Retinal pigment epithelial cell (primary cell): ENCODE measurements at regions not wholly inside any gene's neighbourhood (a gene's known extent, or its start where the extent isn't known, plus 50 kb on each side); places are given as distances from the start of the nearest gene placed in this dataset.

Experiments
- DNase-seq: peaks from one replicate; pipeline ENCODE4 v3.0.0-alpha.2; 2010; ENCODE audit warnings: low read depth
- H3K4me3 ChIP-seq: 2 replicates; pipeline ENCODE4 v1.5.1; 2011; ENCODE audit warnings: mild to moderate bottlenecking, low read length, control low read depth, moderate library complexity
- TF ChIP-seq, protein P1 (sequence below): conservative IDR thresholded peaks from 2 replicates; pipeline ENCODE4 v1.5.1; 2011; ENCODE audit warnings: low read depth, low read length, control low read depth, inconsistent platforms

DNA sequence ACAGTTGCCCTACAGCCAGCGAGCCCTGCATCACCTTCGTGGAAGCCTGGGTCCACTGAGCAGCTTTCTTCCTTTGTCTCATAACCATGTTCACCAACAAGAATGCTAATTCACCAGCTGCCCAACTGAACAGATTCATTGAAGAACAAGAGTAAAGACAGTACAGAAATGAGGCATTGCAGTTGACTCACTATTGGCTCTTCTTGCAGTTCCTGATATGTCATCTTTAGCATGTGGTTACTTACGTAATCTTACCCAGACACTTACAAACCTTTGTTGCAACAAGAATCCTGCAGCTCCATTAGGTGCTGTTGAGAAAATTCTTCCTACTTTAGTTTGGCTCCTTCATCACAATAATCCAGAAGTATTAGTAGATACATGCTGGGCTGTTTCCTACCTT lies 174.0 kb upstream of the TPK1 start:
- TF ChIP-seq, protein P1, sequence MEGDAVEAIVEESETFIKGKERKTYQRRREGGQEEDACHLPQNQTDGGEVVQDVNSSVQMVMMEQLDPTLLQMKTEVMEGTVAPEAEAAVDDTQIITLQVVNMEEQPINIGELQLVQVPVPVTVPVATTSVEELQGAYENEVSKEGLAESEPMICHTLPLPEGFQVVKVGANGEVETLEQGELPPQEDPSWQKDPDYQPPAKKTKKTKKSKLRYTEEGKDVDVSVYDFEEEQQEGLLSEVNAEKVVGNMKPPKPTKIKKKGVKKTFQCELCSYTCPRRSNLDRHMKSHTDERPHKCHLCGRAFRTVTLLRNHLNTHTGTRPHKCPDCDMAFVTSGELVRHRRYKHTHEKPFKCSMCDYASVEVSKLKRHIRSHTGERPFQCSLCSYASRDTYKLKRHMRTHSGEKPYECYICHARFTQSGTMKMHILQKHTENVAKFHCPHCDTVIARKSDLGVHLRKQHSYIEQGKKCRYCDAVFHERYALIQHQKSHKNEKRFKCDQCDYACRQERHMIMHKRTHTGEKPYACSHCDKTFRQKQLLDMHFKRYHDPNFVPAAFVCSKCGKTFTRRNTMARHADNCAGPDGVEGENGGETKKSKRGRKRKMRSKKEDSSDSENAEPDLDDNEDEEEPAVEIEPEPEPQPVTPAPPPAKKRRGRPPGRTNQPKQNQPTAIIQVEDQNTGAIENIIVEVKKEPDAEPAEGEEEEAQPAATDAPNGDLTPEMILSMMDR = no peak
- no peak overlapping the region for H3K4me3 ChIP-seq
- no peak for DNase-seq

DNA sequence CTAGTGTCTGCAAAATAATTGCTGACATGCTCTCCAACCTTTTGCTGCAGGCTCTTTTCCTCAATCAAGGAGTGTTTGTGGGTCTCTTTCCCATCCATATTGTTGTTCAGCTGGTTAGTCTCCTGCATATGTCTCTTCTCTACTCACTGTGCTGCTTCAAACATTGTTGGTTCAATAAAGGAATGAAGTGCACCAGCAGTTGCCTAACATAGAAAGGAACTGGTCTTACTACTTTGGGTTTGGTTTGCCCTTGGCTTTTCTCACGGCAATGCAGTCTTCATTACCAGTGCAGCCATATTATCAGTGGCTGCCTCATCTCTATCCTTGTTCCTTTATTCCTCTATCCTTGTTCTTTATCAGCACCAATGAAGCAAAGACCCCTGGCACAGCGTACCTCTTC lies 169.7 kb upstream of the TPK1 start:
- H3K4me3 ChIP-seq = no peak overlapping the region
- TF ChIP-seq, protein P1 = no peak
- no peak for DNase-seq

DNA sequence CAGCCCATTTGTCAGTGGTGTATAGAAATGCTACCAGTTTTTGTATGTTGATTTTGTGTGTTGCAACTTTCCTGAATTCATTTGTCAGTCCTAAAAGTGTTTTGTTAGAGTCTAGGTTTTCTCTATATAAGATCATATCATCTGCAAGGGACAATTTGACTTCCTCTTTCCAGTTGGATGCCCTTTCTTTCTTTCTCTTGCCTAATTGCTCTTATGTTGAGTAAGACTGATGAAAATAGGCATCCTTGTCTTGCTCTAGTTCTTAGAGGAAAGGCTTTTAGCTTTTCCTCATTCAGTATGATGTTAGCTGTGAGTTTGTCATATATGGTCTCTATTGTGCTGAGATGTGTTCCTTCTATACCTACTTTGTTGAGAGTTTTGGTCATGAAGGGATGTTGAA lies 161.7 kb upstream of the TPK1 start:
- H3K4me3 ChIP-seq = no peak overlapping the region
- TF ChIP-seq, protein P1 = no peak
- no peak for DNase-seq

DNA sequence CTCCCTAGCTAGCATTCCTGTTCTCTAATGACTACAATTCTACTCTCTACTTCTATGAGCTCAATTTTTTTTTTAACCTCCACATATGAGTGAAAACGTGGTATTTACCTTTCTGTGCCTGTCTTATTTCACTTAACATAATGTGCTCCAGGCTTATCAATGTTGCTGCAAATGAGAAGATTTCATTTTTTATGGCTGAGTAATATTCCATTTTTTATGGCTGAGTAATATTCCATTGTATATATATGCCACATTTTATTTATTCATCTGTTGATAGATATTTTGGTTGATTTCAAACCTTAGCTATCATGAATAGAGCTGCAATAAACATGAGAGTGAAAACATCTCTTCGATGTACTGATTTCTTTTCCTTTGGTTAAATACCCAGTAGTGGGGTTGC lies 159.6 kb upstream of the TPK1 start:
- DNase-seq = no peak
- TF ChIP-seq, protein P1 = no peak
- H3K4me3 ChIP-seq = no peak overlapping the region

DNA sequence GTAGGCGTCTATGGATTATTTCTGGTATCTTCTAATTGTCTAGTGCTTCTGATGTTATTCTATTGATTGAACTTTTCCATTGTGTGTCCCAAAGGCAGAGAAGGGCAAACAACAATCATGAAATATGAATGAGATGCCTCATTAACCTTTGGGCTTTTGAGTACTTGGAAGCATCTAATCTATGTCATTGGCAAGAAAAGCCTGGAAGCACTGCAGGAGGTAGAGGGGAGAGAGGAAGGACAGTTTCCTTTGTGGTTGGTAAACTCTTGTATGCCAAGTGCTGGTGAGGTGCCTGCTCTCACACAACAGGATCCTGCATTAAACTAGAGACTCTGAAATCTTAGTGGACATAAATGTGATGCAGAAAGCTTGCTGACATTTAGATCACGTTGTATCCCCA lies 155.2 kb upstream of the TPK1 start:
- TF ChIP-seq, protein P1 = no peak
- H3K4me3 ChIP-seq = no peak overlapping the region
- no peak for DNase-seq

DNA sequence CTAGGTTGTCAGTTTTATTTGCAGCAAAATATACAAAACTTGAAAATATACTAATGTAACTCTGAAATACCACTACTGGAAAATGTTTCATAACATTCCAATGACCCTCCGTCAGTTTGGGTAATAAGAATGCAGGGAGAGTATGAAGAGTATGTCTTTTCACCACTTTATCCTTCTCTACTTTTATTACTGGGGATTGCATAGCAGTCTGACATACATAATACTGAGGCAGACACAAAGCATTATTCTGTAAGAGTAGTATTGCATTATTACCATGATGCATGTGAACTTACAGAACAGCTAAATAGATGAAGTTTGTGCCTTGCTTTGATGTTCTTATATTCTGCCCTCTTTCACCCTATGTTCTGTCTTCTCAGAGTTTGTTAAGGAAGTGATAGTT lies 151.8 kb upstream of the TPK1 start:
- no peak overlapping the region for H3K4me3 ChIP-seq
- DNase-seq = no peak
- TF ChIP-seq, protein P1 = no peak

DNA sequence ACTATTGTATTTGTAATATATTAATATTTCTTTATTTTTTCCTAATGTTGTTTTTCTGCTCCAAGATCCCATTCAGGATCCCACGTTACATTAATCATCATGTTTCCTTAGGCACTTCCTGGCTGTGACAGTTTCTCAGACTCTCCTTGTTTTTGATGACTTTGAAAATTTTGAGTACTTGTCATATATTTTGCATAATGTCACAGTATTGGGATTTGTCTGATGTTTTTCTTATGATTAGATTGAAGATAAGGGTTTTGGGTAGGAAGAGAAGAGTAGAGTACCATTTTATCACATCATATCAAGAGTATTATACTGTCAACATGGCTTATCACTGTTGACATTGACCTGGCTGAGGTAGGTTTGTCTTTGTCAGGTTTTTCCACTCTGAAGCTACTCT lies 146.3 kb upstream of the TPK1 start:
- no peak overlapping the region for H3K4me3 ChIP-seq
- no peak for DNase-seq
- TF ChIP-seq, protein P1 = no peak
